AML-193 (cell line): ENCODE measurements at regions not wholly inside any gene's neighbourhood (a gene's known extent, or its start where the extent isn't known, plus 50 kb on each side); places are given as distances from the start of the nearest gene placed in this dataset.
"Not testable (repeated sequence)": the region's sequence is repeated elsewhere in the genome, so short reads cannot be mapped to it uniquely, and the experiment has no call there.

Experiments
- DNase-seq, 2 experiments: peaks; one replicate each; lab custom pipeline; 2025; lab: John Stamatoyannopoulos, UW

- no peak for DNase-seq
Measured at GRCh38 chr22:22697377-22698117, 53.1 kb downstream of the GGTLC2 start.

- DNase-seq = no peak
Measured at GRCh38 chr22:22698263-22698750, 53.9 kb downstream of the GGTLC2 start.

DNA sequence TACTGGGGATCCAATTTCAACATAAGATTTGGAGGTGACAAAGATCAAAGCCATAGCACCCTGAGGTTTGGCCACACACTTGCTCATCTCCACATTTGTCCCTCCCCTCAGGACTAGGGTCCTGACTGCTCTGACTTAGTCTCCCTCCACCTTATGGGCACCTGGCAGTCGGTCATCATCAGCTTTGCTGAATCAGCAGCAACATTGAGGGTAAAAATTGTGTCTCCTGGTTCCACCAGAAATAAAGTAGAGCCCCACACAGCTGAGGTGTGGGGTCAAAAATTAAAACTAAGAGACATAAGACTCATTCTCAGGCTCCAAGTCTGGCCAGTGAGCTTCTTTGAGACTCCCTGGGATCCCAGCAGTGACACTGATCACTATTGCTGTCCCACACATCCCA, 56.2 kb downstream of the GGTLC2 start:
- no peak for DNase-seq

DNA sequence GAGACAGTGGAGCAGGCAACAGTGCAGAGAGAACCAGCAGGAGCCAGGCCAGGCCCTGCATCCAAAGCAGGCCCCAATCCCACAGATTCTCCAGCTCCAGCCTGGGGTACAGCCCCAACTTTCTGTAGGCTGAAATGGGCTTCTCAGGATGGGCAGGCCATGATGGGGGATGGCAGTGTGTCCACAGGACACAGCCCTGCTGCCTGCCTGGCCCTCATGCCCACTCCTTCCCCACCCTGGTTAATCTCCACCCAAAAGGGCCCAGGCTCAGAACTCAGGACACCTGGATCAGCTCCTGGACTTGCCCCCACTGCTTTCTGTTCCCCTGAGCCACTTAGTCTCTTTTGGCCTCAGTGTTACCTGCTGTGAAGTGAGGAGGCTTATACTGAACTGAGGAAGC, 57.1 kb downstream of the GGTLC2 start:
- not testable (repeated sequence) for DNase-seq

DNA sequence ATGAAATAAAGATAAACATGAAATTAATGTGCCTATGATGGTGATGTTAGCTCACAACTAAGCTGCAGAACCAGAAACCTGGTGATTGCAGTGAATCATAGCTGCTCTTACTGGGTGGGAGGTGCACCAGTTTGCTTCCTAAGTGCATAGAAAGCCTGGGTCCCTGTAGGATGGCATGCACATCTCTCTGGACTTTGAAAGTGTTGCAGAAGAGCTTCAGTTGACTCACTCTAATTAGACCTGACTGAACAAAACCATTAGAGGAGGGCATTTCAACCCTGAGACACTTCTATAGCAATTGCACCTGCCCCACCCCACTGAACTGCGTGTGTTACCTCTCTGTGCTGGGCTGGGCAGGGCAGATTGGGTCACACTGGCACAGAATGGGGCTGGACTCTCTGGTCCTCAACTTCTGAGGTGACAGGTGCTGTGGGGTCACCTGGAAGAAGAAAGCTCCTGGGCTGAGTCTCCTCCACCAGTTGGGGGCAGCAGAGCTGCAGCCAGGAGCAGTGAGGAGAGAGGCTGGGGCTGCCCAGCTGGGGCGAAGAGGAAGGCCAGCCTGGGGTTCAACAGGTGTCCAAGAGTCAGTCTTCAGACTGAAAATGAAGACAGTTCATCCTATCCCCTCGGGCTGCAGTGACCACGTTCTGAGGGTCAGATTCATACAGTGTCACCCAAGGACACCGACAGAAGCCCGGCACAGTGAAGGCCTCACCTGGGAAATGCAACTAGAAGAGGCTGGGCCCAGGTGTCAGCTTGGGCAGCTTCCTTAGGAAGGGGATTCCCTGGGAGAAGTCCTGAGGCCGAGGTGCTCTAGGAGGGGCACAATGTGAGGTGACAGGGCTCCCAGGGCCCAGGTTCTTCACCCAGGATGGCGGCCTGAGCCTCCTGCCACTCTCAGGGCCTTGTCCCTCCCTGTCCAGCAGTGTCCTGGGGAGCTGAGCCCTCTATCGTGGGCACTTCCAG, 58.1 kb downstream of the GGTLC2 start:
- no peak for DNase-seq

DNA sequence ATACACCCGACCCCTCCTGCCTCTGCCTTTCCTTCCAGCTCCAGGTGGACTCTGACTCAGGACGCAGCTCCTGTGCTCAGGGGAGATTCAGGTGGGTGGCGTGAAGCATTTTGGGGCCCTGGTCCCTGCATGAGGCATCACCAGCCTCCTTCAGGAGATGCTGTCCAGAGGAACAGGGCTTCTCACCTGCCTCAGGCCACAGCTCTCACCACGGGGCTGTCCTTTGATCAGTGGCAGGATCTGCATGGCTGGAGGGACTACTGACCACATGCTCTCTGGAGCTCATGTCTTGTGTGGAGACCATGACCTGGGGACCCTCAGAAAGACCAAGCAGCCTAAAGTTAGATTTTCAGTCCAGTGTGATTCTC, 58.8 kb downstream of the GGTLC2 start:
- DNase-seq = no peak

DNA sequence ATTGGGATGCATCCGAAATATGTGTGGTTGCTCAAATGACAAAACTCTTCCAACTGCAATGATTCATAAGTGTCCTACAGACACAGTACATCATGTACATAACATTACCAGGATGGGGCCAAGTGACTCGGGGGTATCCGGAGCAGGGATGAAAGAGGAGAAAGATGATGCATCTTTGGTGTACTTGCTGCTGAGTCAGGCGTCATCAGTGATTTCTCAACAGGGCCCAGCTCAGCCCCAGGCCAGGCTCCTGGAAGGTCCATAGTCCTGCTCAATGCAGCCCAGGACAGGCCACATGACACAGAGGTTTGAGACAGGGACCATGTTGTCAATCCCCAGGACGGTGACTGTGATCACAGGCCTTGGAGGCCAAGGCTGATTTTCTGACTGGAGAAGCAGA, 59.3 kb downstream of the GGTLC2 start:
- no peak for DNase-seq

GRCh38 chr22:22704156-22704946, 59.9 kb downstream of the GGTLC2 start:
- DNase-seq = no peak

DNA sequence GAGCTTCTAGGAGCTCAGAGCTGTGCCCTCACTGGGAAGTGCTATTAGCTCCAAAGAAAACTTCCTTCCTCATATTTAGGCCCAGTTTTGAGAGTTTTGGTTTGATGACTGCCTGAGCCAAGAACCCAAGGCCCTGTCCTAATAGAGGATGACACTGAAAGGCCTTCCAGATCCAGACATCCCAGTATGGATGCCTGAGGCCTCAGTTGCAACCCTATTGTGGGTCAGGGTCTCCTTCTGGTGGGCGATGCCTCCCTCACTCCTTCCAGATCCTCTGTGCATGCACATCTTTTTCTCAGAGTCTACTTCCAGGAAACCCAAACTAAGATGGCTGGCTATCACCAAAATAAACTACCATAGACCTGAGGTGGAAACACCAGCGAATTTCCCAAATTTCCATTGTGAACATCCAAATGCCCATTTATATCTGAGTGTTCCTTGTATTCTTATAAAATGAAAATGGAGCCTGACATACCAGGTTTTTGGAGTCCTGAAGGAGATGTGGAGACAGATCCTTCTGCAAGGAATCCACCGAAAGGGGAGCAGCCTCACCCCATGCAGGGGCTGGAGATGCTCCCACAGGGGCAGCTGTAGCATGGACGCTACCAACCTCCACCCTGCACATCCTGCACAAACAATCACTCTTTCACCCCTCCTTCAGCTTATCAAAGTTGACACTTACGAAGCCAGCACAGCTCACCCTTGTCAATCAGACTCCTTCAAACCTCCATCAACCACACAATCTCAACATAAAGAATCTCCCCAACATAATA, 61.1 kb downstream of the GGTLC2 start:
- no peak for DNase-seq

GRCh38 chr22:22706253-22706915, 62.0 kb downstream of the GGTLC2 start:
- no peak for DNase-seq

- no peak for DNase-seq
Measured at GRCh38 chr22:22709719-22710445, 65.5 kb downstream of the GGTLC2 start.

DNA sequence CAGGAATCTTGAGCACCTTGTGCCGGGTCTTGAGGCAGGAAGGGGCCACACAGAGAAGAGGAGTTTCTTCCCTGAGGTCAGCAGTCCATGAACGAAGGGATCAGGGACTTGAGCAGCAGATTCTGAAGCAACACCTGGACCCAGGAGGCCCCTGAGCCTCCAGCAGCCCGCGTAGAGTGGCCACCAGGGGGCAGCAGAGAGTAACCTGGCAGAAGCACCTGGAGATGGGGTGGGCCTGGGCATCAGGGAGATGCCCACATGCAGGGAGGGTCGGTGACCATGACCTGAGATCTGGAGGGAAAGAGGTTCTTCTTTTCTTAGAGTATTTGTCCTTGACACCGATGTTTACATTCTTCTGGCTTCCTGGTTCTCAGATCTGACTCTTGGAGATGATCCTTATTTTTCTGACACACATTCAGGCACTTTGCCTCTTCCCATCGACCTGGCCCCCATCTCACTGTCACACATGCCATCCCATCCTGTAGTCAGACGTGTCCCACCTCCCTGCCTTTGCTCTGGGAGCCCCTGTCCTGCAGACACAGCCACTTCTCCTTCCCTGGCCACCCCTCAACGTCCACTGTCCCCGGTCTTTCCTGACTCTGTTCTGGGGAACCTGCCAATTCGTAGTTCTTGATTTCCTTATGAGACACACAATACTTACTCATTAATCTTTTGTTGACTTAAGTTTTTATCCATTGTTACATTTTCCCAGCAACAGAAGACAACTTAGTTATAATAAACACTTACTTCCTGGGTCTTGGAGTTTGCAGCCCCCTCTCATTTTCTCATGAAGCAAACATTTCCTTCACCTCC, 66.5 kb downstream of the GGTLC2 start:
- no peak for DNase-seq

DNA sequence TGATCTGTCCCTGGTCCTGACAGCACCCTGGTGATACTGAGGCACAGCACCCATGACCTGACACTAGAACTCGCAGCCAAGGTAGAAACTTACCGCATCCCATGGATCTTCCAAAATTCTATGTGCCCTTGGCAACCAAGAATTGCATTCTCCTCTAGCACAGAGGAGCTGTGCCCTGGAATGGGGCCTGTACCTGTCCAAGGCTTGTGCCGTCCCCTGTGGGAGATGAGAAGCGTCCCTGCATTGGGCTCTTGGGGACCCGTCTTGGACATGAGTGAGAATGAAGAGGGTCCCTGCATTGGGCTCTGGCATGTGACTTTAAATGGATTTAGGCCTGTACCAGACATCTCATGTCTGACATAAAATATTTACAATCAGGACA, 67.1 kb downstream of the GGTLC2 start:
- no peak for DNase-seq

GRCh38 chr22:22712092-22712658, 67.8 kb downstream of the GGTLC2 start:
- no peak for DNase-seq

DNA sequence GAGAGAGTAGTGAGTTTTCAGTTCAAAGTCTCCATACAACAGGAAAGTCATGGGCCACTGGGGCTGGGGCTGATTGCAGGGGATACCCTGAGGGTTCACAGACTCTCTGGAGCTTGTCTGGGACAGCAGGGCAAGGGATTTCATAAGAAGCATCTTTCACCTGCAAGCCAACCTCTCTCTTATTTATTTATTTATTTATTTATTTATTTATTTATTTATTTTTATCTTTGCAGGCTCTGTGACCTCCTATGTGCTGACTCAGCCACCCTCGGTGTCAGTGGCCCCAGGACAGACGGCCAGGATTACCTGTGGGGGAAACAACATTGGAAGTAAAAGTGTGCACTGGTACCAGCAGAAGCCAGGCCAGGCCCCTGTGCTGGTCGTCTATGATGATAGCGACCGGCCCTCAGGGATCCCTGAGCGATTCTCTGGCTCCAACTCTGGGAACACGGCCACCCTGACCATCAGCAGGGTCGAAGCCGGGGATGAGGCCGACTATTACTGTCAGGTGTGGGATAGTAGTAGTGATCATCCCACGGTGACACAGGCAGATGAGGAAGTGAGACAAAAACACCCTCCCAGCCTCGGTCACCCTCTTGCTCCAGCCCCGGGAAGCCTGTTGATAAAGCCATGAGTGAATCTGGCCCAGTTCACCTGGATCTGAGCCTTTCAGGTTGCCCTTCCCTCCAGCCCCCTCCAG, 68.4 kb downstream of the GGTLC2 start:
- no peak for DNase-seq

- no peak for DNase-seq
Measured at GRCh38 chr22:22713416-22713815, 69.0 kb downstream of the GGTLC2 start.

DNA sequence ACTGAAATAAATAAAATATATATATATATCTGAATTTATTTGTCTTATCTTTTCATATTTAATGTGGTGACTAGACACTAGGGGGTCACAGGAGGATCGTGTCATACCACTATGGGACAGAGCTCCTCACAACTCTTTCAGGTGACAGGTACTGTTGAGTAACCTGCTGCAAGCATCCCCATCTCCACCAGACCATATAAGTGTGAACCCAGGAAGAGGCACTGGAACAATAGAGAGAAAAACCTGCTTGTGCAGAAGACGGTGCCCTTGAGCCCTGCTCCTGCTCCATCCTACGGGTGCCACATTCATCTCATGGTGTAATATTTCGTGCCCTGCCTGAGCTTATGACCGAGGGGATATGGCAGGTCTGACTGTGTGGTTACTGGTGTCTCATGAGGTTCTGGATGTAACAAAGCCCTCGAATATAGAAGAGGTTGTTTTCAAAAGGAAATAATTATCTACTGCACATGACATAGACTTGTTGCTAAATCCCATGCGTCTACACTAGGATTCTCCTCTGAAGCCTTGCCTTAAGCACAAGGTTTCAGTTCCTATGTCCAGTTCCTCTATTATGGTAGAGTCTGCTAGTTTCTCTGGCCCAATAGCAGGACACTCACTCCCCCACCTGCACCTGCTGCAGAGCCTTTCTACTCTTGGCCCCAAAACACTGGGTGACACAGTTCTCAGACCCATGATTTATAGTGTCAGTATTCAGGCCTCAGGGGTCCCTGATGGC, 70.4 kb downstream of the GGTLC2 start:
- DNase-seq = no peak
